ENCODE measurements at regions not wholly inside any gene's neighbourhood (a gene's known extent, or its start where the extent isn't known, plus 50 kb on each side); places are given as distances from the start of the nearest gene placed in this dataset.

DNA sequence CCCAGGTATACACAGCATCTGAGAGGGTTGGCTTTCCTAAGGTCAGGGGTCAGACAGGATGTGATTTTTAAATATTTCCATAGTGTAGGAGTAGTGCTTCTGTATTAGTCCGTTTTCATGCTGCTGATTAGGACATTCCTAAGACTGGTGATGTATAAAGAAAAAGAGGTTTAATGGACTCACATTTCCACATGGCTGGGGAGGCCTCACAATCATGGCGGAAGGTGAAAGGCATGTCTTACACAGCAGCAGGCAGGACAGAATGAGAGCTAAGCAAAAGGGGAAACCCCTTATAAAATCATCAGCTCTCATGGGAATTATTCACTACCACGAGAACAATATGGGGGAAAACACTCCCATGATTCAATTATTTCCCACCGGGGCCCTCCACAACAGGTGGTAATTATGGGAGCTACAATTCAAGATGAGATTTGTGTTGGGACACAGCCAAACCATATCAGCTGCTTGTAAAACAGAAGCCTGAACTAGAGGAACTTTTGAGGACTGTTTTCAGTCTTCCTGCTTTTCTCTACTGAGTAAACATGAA lies 91.0 kb upstream of the MEI4 start:
- TF ChIP-seq RAD21 (IDR thresholded peaks at IDR 0.05; ENCODE audit: low read depth), result no peak
- TF ChIP-seq, protein P1, sequence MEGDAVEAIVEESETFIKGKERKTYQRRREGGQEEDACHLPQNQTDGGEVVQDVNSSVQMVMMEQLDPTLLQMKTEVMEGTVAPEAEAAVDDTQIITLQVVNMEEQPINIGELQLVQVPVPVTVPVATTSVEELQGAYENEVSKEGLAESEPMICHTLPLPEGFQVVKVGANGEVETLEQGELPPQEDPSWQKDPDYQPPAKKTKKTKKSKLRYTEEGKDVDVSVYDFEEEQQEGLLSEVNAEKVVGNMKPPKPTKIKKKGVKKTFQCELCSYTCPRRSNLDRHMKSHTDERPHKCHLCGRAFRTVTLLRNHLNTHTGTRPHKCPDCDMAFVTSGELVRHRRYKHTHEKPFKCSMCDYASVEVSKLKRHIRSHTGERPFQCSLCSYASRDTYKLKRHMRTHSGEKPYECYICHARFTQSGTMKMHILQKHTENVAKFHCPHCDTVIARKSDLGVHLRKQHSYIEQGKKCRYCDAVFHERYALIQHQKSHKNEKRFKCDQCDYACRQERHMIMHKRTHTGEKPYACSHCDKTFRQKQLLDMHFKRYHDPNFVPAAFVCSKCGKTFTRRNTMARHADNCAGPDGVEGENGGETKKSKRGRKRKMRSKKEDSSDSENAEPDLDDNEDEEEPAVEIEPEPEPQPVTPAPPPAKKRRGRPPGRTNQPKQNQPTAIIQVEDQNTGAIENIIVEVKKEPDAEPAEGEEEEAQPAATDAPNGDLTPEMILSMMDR (IDR thresholded peaks at IDR 0.05 in 2 of 3, conservative IDR thresholded peaks at IDR 0.05 in 1 of 3; ENCODE audit: borderline replicate concordance in 1 of 3, insufficient read depth in 1 of 3, low read depth in 2 of 3, low read length in 2 of 3), result no peak
- TF ChIP-seq CEBPB (IDR thresholded peaks at IDR 0.05; ENCODE audit: low read depth), result no peak
- TF ChIP-seq, protein P2, sequence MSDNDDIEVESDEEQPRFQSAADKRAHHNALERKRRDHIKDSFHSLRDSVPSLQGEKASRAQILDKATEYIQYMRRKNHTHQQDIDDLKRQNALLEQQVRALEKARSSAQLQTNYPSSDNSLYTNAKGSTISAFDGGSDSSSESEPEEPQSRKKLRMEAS (IDR thresholded peaks at IDR 0.05), result no peak
- no peak for TF ChIP-seq EZH2 (IDR thresholded peaks at IDR 0.05)
- no peak for TF ChIP-seq POLR2A (IDR thresholded peaks at IDR 0.05; ENCODE audit: borderline replicate concordance, extremely low read depth, insufficient read depth, insufficient read length)
- no peak for TF ChIP-seq POLR2AphosphoS5 (IDR thresholded peaks at IDR 0.05; ENCODE audit: low read depth, low read length)
- no peak for TF ChIP-seq FOSL1 (IDR thresholded peaks at IDR 0.05; ENCODE audit: low read depth)
- TF ChIP-seq, protein P3, sequence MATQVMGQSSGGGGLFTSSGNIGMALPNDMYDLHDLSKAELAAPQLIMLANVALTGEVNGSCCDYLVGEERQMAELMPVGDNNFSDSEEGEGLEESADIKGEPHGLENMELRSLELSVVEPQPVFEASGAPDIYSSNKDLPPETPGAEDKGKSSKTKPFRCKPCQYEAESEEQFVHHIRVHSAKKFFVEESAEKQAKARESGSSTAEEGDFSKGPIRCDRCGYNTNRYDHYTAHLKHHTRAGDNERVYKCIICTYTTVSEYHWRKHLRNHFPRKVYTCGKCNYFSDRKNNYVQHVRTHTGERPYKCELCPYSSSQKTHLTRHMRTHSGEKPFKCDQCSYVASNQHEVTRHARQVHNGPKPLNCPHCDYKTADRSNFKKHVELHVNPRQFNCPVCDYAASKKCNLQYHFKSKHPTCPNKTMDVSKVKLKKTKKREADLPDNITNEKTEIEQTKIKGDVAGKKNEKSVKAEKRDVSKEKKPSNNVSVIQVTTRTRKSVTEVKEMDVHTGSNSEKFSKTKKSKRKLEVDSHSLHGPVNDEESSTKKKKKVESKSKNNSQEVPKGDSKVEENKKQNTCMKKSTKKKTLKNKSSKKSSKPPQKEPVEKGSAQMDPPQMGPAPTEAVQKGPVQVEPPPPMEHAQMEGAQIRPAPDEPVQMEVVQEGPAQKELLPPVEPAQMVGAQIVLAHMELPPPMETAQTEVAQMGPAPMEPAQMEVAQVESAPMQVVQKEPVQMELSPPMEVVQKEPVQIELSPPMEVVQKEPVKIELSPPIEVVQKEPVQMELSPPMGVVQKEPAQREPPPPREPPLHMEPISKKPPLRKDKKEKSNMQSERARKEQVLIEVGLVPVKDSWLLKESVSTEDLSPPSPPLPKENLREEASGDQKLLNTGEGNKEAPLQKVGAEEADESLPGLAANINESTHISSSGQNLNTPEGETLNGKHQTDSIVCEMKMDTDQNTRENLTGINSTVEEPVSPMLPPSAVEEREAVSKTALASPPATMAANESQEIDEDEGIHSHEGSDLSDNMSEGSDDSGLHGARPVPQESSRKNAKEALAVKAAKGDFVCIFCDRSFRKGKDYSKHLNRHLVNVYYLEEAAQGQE (IDR thresholded peaks at IDR 0.05; ENCODE audit: low read depth), result no peak

Data from HCT116 (cell line).